Neuronal stem cell (in vitro differentiated cells): ENCODE measurements at regions not wholly inside any gene's neighbourhood (a gene's known extent, or its start where the extent isn't known, plus 50 kb on each side); places are given as distances from the start of the nearest gene placed in this dataset.
"Not testable (repeated sequence)": the region's sequence is repeated elsewhere in the genome, so short reads cannot be mapped to it uniquely, and the experiment has no call there.

Experiments
- DNase-seq: peaks from one replicate; pipeline ENCODE4 v3.0.0-alpha.2; 2013; ENCODE audit warnings: low spot score
- H2AFZ ChIP-seq: one replicate; pipeline ENCODE4 v1.6.1; 2013; ENCODE audit warnings: mild to moderate bottlenecking, low read length, inconsistent platforms
- H2AK5ac ChIP-seq: 2 replicates; pipeline ENCODE4 v1.6.1; 2013; ENCODE audit warnings: low read depth, mild to moderate bottlenecking, inconsistent platforms, low read length, moderate library complexity, mixed read lengths
- H2BK120ac ChIP-seq: 2 replicates; pipeline ENCODE4 v1.6.1; 2013; ENCODE audit warnings: low read depth, mild to moderate bottlenecking, inconsistent platforms, low read length, moderate library complexity, mixed read lengths
- H2BK12ac ChIP-seq: one replicate; pipeline ENCODE4 v1.6.1; 2013; ENCODE audit warnings: low read length, inconsistent platforms
- H2BK15ac ChIP-seq: 2 replicates; pipeline ENCODE4 v1.6.1; 2013; ENCODE audit warnings: mild to moderate bottlenecking, low read length, inconsistent platforms, mixed read lengths
- H2BK5ac ChIP-seq: one replicate; pipeline ENCODE4 v1.6.1; 2013; ENCODE audit warnings: inconsistent platforms, mild to moderate bottlenecking, low read length, moderate library complexity
- H3K14ac ChIP-seq: one replicate; pipeline ENCODE4 v1.6.1; 2013; ENCODE audit warnings: low read length, inconsistent platforms
- H3K18ac ChIP-seq: 2 replicates; pipeline ENCODE4 v1.6.1; 2013; ENCODE audit warnings: low read length, inconsistent platforms
- H3K23ac ChIP-seq: 2 replicates; pipeline ENCODE4 v1.6.1; 2013; ENCODE audit warnings: low read depth, mild to moderate bottlenecking, mixed read lengths, low read length, inconsistent platforms; ENCODE audit not compliant: poor library complexity
- H3K27ac ChIP-seq: replicated peaks from 3 replicates; pipeline ENCODE4 v1.5.1; 2013; ENCODE audit warnings: low read length, inconsistent platforms
- H3K27me3 ChIP-seq, 3 experiments: 2 replicates each; pipeline ENCODE4 v1.6.1; 2013; ENCODE audit warnings: low read length in 3 of 3, mild to moderate bottlenecking in 2 of 3, inconsistent platforms in 1 of 3, low read depth in 1 of 3, mixed read lengths in 1 of 3, moderate library complexity in 1 of 3; ENCODE audit not compliant: control insufficient read depth in 3 of 3, insufficient read depth in 3 of 3
- H3K36me3 ChIP-seq, 2 donors: replicated peaks in 1 of 2; 2 replicates each; pipeline ENCODE4 v1.6.1; 2013; ENCODE audit warnings: low read length in 2 of 2; ENCODE audit not compliant: control insufficient read depth in 2 of 2, insufficient read depth in 2 of 2
- H3K4ac ChIP-seq: 2 replicates; pipeline ENCODE4 v1.6.1; 2013; ENCODE audit warnings: inconsistent platforms, mild to moderate bottlenecking, low read length, moderate library complexity
- H3K4me1 ChIP-seq, 2 donors: 1 replicate in 1 of 2; 2 replicates in 1 of 2; pipeline ENCODE4 v1.6.1; 2013; ENCODE audit warnings: low read length in 2 of 2, low read depth in 1 of 2; ENCODE audit not compliant: control insufficient read depth in 2 of 2, insufficient read depth in 1 of 2
- H3K4me2 ChIP-seq: one replicate; pipeline ENCODE4 v1.6.1; 2013; ENCODE audit warnings: mild to moderate bottlenecking, low read length, inconsistent platforms; ENCODE audit not compliant: insufficient read depth, poor library complexity, severe bottlenecking
- H3K4me3 ChIP-seq, 2 donors: 2 replicates each; pipeline ENCODE4 v1.5.1; 2013; ENCODE audit warnings: low read length in 2 of 2, mild to moderate bottlenecking in 2 of 2, inconsistent platforms in 1 of 2, moderate library complexity in 1 of 2
- H3K79me1 ChIP-seq: one replicate; pipeline ENCODE4 v1.6.1; 2013; ENCODE audit warnings: low read depth, mild to moderate bottlenecking, inconsistent platforms, low read length, moderate library complexity
- H3K9ac ChIP-seq: one replicate; pipeline ENCODE4 v1.6.1; 2013; ENCODE audit warnings: mild to moderate bottlenecking, low read depth, low read length, inconsistent platforms; ENCODE audit not compliant: poor library complexity
- H3K9me3 ChIP-seq, 2 donors: replicated peaks in 1 of 2; 2 replicates each; pipeline versions ENCODE3 to v1.6.1; 2013; ENCODE audit warnings: low read length in 2 of 2, mild to moderate bottlenecking in 2 of 2, inconsistent platforms in 1 of 2, low read depth in 1 of 2, mixed read lengths in 1 of 2, moderate library complexity in 1 of 2; ENCODE audit not compliant: control insufficient read depth in 2 of 2, insufficient read depth in 1 of 2
- H4K8ac ChIP-seq: one replicate; pipeline ENCODE4 v1.6.1; 2013; ENCODE audit warnings: low read depth, mild to moderate bottlenecking, inconsistent platforms, low read length, moderate library complexity
- H4K91ac ChIP-seq: one replicate; pipeline ENCODE4 v1.6.1; 2013; ENCODE audit warnings: low read length, low read depth, mild to moderate bottlenecking, inconsistent platforms; ENCODE audit not compliant: poor library complexity
- WGBS, 2 donors: extraction: QIAGEN DNeasy Blood & Tissue Kit; methylation state at CpG; one replicate each; pipeline ENCODE4 v1.1.7; 2013; ENCODE audit warnings: missing lambda C conversion rate in 2 of 2, mixed read lengths in 1 of 2; ENCODE audit not compliant: insufficient read length in 2 of 2, insufficient replicate concordance in 1 of 2; ENCODE audit errors: extremely low coverage in 2 of 2; 5-methylcytosine and 5-hydroxymethylcytosine counted together

DNA sequence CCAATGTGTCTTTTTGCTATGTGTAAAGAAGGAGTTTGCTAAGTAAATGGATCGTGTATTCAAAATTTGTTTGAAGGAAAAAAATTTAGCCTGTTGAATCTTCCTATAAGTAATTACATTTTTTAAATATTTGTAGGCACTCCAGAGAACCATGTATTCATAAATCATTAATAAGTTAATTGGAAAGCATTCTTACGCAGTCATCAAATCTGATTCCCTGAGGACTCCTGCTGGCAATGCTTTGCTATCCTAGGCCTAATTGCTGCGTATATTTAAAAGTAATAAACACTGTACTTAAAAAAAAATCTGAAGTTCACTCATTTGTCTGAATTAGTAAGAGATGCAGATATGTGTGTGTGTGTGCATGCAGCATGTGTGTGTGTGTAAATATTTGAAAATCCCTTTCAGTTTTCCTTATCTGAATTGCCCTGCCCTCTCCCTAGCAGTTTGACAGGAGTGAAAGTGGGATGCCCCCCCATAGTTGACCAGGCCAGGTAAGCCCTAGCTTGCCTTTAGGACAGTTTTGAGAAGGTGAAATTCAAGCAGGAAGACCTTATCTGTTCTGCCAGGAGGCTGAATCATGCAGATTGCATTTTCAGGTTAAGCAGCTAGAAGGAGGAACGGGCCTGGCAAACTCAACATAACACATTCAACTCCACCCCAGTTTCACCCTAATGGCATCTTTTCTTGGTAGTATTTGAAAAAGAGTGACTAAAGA, 81.2 kb upstream of the DNAH5 start:
- Histone ChIP-seq H3K79me1 (no peaks in the 10 kb centered on the region), H3K27me3 (peaks cover 0 to 3% (median 0%) of the 10 kb centered on the region in 3 experiments), H2BK5ac (no peak overlapping the region), H3K36me3 (no peaks in the 10 kb centered on the region), H3K9ac (no peak overlapping the region), H4K8ac (no peak overlapping the region), H3K9me3 (no peaks in the 10 kb centered on the region), H3K4ac (no peak overlapping the region), H2BK120ac (no peak overlapping the region), H3K23ac (no peak overlapping the region), H3K4me1 (no peaks in the 10 kb centered on the region), H2BK15ac (no peak overlapping the region), H2AK5ac (no peak overlapping the region), H4K91ac (no peak overlapping the region), H3K14ac (no peak overlapping the region), H2BK12ac (no peak overlapping the region), H2AFZ (no peak overlapping the region), H3K27ac (no peak overlapping the region), H3K4me3 (no peak overlapping the region), H3K4me2 (no peak overlapping the region), H3K18ac (no peak overlapping the region)
- no peak for DNase-seq
- no CpG with 5 or more reads among the region's 4 CpGs for WGBS, 2 donors

DNA sequence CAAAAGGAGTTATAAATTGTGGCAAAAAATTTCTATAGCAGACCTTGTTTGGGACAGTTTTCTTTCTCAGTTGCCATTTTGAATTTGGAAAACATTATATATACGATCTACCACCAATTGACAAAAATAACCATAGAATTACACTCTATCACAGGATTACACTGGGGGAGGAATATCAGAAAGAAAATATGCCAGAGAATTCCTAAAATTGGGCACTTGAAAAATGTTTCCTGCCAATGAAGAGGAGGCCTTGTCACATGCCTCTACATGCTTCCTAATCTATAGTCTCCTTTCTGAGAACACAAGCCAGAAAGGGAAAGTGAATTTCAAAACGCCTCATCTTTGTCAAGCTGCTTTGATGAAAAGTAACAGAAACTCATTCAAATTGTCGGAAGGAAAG, 78.5 kb upstream of the DNAH5 start:
- H3K4me3 ChIP-seq: no peak overlapping the region

DNA sequence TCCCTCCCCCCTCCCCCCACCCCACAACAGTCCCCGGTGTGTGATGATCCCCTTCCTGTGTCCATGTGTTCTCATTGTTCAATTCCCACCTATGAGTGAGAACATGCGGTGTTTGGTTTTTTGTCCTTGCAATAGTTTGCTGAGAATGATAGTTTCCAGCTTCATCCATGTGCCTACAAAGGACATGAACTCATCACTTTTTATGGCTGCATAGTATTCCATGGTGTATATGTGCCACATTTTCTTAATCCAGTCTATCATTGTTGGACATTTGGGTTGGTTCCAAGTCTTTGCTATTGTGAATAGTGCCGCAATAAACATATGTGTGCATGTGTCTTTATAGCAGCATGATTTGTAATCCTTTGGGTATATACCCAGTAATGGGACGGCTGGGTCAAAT, 76.5 kb upstream of the DNAH5 start:
- not testable (repeated sequence) for H3K23ac ChIP-seq, H4K91ac ChIP-seq, H3K79me1 ChIP-seq, H3K4ac ChIP-seq, H2BK12ac ChIP-seq, H2BK120ac ChIP-seq, H3K14ac ChIP-seq, H2BK15ac ChIP-seq, H3K27me3 ChIP-seq, H3K9ac ChIP-seq, H3K27ac ChIP-seq, H2BK5ac ChIP-seq, H3K4me3 ChIP-seq, H3K9me3 ChIP-seq, H3K18ac ChIP-seq, H3K4me1 ChIP-seq, H3K4me2 ChIP-seq, H3K36me3 ChIP-seq, H2AK5ac ChIP-seq, H4K8ac ChIP-seq, DNase-seq, H2AFZ ChIP-seq
- no CpG with 5 or more reads among the region's 4 CpGs for WGBS, 2 donors

More for the DNA sequence above, 78.5 kb upstream of the DNAH5 start:
- H3K79me1 ChIP-seq: no peaks in the 10 kb centered on the region
- H3K4ac ChIP-seq: no peak overlapping the region
- H3K9ac ChIP-seq: no peak overlapping the region
- no peak overlapping the region for H2AK5ac ChIP-seq
- no peak overlapping the region for H2BK120ac ChIP-seq
- H4K8ac ChIP-seq: no peak overlapping the region
- no peak overlapping the region for H3K14ac ChIP-seq
- no peak overlapping the region for H2BK15ac ChIP-seq
- no peak overlapping the region for H3K18ac ChIP-seq
- no peak overlapping the region for H2BK12ac ChIP-seq
- no peak overlapping the region for H2BK5ac ChIP-seq
- H3K4me2 ChIP-seq: no peak overlapping the region
- WGBS, 2 donors: no CpG with 5 or more reads among the region's 3 CpGs
- H3K9me3 ChIP-seq: peaks cover 0 to under 1% of the 10 kb centered on the region in 2 donors
- H2AFZ ChIP-seq: no peak overlapping the region
- H3K27me3 ChIP-seq: peaks cover 0 to 3% (median 0%) of the 10 kb centered on the region in 3 experiments
- no peaks in the 10 kb centered on the region for H3K36me3 ChIP-seq
- no peak overlapping the region for H3K27ac ChIP-seq
- H3K23ac ChIP-seq: no peak overlapping the region
- no peaks in the 10 kb centered on the region for H3K4me1 ChIP-seq
- H4K91ac ChIP-seq: no peak overlapping the region
- no peak for DNase-seq

DNA sequence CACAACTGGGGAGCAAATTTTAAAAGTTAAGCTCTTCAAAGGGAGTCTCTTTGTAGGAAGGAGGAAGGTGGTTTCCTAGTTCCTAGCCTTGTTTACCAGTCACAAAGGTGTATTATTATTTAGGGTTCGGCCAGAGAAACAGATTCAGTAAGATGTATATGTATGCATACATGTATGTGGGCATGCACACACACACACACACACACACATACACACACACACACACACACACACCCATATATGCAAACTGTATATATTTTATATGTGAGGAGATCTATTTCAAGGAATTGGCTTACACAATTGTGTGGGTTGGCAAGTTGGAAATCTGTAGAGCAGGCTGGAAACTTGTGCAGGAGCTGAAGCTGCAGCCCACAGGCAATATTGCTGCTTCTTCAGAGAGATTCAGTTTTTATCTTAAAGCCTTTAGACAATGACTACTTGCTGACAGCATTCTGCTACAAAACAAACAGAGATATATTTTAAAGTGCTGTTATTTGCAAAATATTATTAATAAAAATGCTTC, 75.3 kb upstream of the DNAH5 start:
- H4K8ac ChIP-seq: no peak overlapping the region
- H2BK5ac ChIP-seq: no peak overlapping the region
- no peak for DNase-seq
- H3K27me3 ChIP-seq: peaks cover 0 to 3% (median 0%) of the 10 kb centered on the region in 3 experiments
- no peak overlapping the region for H3K9ac ChIP-seq
- no peak overlapping the region for H2BK12ac ChIP-seq
- no peak overlapping the region for H3K4me3 ChIP-seq
- no peaks in the 10 kb centered on the region for H3K36me3 ChIP-seq
- no peak overlapping the region for H3K4ac ChIP-seq
- no peak overlapping the region for H3K18ac ChIP-seq
- no CpG with 5 or more reads among the region's 1 CpG for WGBS, 2 donors
- no peak overlapping the region for H3K23ac ChIP-seq
- H2BK15ac ChIP-seq: no peak overlapping the region
- H4K91ac ChIP-seq: no peak overlapping the region
- no peak overlapping the region for H2BK120ac ChIP-seq
- H2AK5ac ChIP-seq: no peak overlapping the region
- no peak overlapping the region for H3K27ac ChIP-seq
- no peak overlapping the region for H3K14ac ChIP-seq
- H2AFZ ChIP-seq: no peak overlapping the region
- H3K79me1 ChIP-seq: no peaks in the 10 kb centered on the region
- no peaks in the 10 kb centered on the region for H3K4me1 ChIP-seq
- peaks cover 0 to 4% of the 10 kb centered on the region in 2 donors for H3K9me3 ChIP-seq
- no peak overlapping the region for H3K4me2 ChIP-seq
